HepG2 (cell line): ENCODE measurements at regions not wholly inside any gene's neighbourhood (a gene's known extent, or its start where the extent isn't known, plus 50 kb on each side); places are given as distances from the start of the nearest gene placed in this dataset.
A peak's percentile ranks its signal among the peaks of the same experiment; 100 is the strongest.

Experiments used
- DNMT1 ChIP-seq: sonication (generic); formaldehyde crosslinking; IDR thresholded peaks from 2 replicates; pipeline ENCODE4 v1.5.1; 2020; ENCODE audit warnings: mild to moderate bottlenecking, missing genetic modification reagents
- JUNB ChIP-seq: sonication (generic); formaldehyde crosslinking; IDR thresholded peaks from 2 replicates; pipeline ENCODE4 v1.8.0; 2022; ENCODE audit warnings: missing genetic modification reagents, mild to moderate bottlenecking, borderline replicate concordance
- KAT8 ChIP-seq: IDR thresholded peaks from 2 replicates; pipeline ENCODE4 v1.6.1; 2016; ENCODE audit warnings: missing genetic modification reagents, missing compliant biosample characterization
- LCORL ChIP-seq, 2 experiments: fragments of 450-650 bp in 1 of 2; sonication (generic) in 1 of 2; formaldehyde crosslinking in 1 of 2; IDR thresholded peaks; 2 replicates each; pipeline versions ENCODE4 v1.5.0 to v1.6.1; 2017 to 2020; ENCODE audit warnings: antibody characterized with exemption in 1 of 2, missing genetic modification reagents in 1 of 2
- MAZ ChIP-seq, 2 experiments: sonication (generic) in 1 of 2; formaldehyde crosslinking in 1 of 2; IDR thresholded peaks; 2 replicates each; pipeline versions ENCODE4 v1.5.0 to v1.6.1; 2012 to 2020; ENCODE audit warnings: low read depth in 2 of 2, mild to moderate bottlenecking in 2 of 2, borderline replicate concordance in 1 of 2, improper control_type of control experiment in 1 of 2, low read length in 1 of 2, missing genetic modification reagents in 1 of 2, moderate library complexity in 1 of 2
- MEF2D ChIP-seq: sonication (generic); formaldehyde crosslinking; IDR thresholded peaks from 2 replicates; pipeline ENCODE4 v1.5.1; 2020; ENCODE audit warnings: mild to moderate bottlenecking, missing genetic modification reagents
- STAG1 ChIP-seq: sonication (generic); formaldehyde crosslinking; IDR thresholded peaks from 2 replicates; pipeline ENCODE4 v1.4.0; 2020; ENCODE audit warnings: missing genetic modification reagents
- TAF1 ChIP-seq: sonication (generic); formaldehyde crosslinking; IDR thresholded peaks from 2 replicates; pipeline ENCODE4 v1.4.0; 2020; ENCODE audit warnings: missing genetic modification reagents
- TRAFD1 ChIP-seq: sonication (generic); formaldehyde crosslinking; IDR thresholded peaks from 2 replicates; pipeline ENCODE4 v1.5.1; 2020; ENCODE audit warnings: missing genetic modification reagents, mild to moderate bottlenecking, borderline replicate concordance
- ZNF101 ChIP-seq: sonication (generic); formaldehyde crosslinking; IDR thresholded peaks from 2 replicates; pipeline ENCODE4 v1.4.0; 2020; ENCODE audit warnings: mild to moderate bottlenecking, low read depth, missing genetic modification reagents, borderline replicate concordance
- ZNF138 ChIP-seq: sonication (generic); formaldehyde crosslinking; IDR thresholded peaks from 2 replicates; pipeline ENCODE4 v1.5.0; 2020; ENCODE audit warnings: mild to moderate bottlenecking, low read depth, missing genetic modification reagents
- ZNF292 ChIP-seq: sonication (generic); formaldehyde crosslinking; IDR thresholded peaks from 2 replicates; pipeline ENCODE4 v1.8.1; 2022; ENCODE audit warnings: mild to moderate bottlenecking, low read depth, missing genetic modification reagents, borderline replicate concordance
- ZNF317 ChIP-seq: sonication (generic); formaldehyde crosslinking; IDR thresholded peaks from 2 replicates; pipeline ENCODE4 v1.5.0; 2020; ENCODE audit warnings: mild to moderate bottlenecking, missing genetic modification reagents
- ZNF496 ChIP-seq: sonication (generic); formaldehyde crosslinking; IDR thresholded peaks from 2 replicates; pipeline ENCODE4 v1.8.1; 2023; ENCODE audit warnings: mild to moderate bottlenecking, moderate library complexity, missing genetic modification reagents; ENCODE audit not compliant: insufficient replicate concordance
- ZNF619 ChIP-seq: sonication (generic); formaldehyde crosslinking; IDR thresholded peaks from 2 replicates; pipeline ENCODE4 v1.4.0; 2020; ENCODE audit warnings: mild to moderate bottlenecking, missing genetic modification reagents
- ZNF839 ChIP-seq: sonication (generic); formaldehyde crosslinking; IDR thresholded peaks from 2 replicates; pipeline ENCODE4 v1.4.0; 2020; ENCODE audit warnings: missing genetic modification reagents, mild to moderate bottlenecking, borderline replicate concordance
- ZSCAN25 ChIP-seq: sonication (generic); formaldehyde crosslinking; IDR thresholded peaks from 2 replicates; pipeline ENCODE4 v1.8.0; 2022; ENCODE audit warnings: mild to moderate bottlenecking, missing genetic modification reagents
- TF ChIP-seq, protein P1 (sequence below): sonication (generic); formaldehyde crosslinking; IDR thresholded peaks from 2 replicates; pipeline ENCODE4 v1.4.0; 2020; ENCODE audit warnings: missing genetic modification reagents, borderline replicate concordance
- TF ChIP-seq, protein P2 (sequence below): sonication (generic); formaldehyde crosslinking; IDR thresholded peaks from 2 replicates; pipeline ENCODE4 v1.5.0; 2020; ENCODE audit warnings: missing genetic modification reagents

DNA sequence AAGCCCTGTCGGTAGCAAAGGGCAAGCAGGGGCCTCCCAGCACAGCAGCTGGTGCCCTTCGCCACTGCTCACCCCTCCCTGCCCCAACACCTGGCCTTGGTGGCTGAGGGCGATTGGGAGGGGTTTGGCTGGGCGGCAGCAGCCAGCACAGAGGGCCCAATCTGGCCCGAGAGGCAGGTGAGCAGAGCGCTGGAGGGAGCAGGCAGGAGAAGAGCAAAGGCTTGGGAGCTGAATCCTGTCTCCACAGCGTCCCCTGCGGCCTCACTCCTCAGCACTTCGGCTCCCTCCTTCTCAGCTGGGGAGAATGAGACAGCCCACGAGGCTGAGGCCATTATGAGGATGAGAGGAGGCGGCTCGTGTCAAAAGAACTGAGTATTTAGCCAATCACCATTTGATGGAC is 74.9 kb upstream of the TAF1B start (continued):
- peak; percentile 26; the same call in 1 of the 2 replicates for TF ChIP-seq ZNF619 (CRISPR knock-in tag)
- TF ChIP-seq TAF1 (CRISPR knock-in tag) = no peak
- no peak for TF ChIP-seq ZNF496 (CRISPR knock-in tag)
- TF ChIP-seq JUNB (CRISPR knock-in tag) = no peak
- peak; percentile 70; the same call in 1 of the 2 replicates for TF ChIP-seq ZNF839
- peak; percentile 75; the same call in 1 of the 2 replicates for TF ChIP-seq TRAFD1 (CRISPR knock-in tag)
- TF ChIP-seq ZSCAN25 = peak; percentile 15; the same call in 1 of the 2 replicates
- TF ChIP-seq ZNF292 (CRISPR knock-in tag) = peak; percentile 66; the same call in 1 of the 2 replicates
- TF ChIP-seq, protein P1, sequence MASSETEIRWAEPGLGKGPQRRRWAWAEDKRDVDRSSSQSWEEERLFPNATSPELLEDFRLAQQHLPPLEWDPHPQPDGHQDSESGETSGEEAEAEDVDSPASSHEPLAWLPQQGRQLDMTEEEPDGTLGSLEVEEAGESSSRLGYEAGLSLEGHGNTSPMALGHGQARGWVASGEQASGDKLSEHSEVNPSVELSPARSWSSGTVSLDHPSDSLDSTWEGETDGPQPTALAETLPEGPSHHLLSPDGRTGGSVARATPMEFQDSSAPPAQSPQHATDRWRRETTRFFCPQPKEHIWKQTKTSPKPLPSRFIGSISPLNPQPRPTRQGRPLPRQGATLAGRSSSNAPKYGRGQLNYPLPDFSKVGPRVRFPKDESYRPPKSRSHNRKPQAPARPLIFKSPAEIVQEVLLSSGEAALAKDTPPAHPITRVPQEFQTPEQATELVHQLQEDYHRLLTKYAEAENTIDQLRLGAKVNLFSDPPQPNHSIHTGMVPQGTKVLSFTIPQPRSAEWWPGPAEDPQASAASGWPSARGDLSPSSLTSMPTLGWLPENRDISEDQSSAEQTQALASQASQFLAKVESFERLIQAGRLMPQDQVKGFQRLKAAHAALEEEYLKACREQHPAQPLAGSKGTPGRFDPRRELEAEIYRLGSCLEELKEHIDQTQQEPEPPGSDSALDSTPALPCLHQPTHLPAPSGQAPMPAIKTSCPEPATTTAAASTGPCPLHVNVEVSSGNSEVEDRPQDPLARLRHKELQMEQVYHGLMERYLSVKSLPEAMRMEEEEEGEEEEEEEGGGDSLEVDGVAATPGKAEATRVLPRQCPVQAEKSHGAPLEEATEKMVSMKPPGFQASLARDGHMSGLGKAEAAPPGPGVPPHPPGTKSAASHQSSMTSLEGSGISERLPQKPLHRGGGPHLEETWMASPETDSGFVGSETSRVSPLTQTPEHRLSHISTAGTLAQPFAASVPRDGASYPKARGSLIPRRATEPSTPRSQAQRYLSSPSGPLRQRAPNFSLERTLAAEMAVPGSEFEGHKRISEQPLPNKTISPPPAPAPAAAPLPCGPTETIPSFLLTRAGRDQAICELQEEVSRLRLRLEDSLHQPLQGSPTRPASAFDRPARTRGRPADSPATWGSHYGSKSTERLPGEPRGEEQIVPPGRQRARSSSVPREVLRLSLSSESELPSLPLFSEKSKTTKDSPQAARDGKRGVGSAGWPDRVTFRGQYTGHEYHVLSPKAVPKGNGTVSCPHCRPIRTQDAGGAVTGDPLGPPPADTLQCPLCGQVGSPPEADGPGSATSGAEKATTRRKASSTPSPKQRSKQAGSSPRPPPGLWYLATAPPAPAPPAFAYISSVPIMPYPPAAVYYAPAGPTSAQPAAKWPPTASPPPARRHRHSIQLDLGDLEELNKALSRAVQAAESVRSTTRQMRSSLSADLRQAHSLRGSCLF (CRISPR knock-in tag) = no peak
- 0 out of 2 replicates have a peak, but pooled peaks have one; percentile 31 for TF ChIP-seq MAZ (IDR thresholded peaks at IDR 0.05; ENCODE audit: borderline replicate concordance, low read depth, low read length)
- no peak for TF ChIP-seq MAZ (CRISPR knock-in tag; IDR thresholded peaks at IDR 0.05; ENCODE audit: low read depth)
- no peak for TF ChIP-seq KAT8 (CRISPR knock-in tag)
- TF ChIP-seq, protein P2, sequence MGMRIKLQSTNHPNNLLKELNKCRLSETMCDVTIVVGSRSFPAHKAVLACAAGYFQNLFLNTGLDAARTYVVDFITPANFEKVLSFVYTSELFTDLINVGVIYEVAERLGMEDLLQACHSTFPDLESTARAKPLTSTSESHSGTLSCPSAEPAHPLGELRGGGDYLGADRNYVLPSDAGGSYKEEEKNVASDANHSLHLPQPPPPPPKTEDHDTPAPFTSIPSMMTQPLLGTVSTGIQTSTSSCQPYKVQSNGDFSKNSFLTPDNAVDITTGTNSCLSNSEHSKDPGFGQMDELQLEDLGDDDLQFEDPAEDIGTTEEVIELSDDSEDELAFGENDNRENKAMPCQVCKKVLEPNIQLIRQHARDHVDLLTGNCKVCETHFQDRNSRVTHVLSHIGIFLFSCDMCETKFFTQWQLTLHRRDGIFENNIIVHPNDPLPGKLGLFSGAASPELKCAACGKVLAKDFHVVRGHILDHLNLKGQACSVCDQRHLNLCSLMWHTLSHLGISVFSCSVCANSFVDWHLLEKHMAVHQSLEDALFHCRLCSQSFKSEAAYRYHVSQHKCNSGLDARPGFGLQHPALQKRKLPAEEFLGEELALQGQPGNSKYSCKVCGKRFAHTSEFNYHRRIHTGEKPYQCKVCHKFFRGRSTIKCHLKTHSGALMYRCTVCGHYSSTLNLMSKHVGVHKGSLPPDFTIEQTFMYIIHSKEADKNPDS (CRISPR knock-in tag) = 0 out of 2 replicates have a peak, but pooled peaks have one; percentile 37
- TF ChIP-seq MEF2D = peak; percentile 51; the same call in 1 of the 2 replicates
- peak; percentile 83; the same call in 1 of the 2 replicates for TF ChIP-seq DNMT1 (CRISPR knock-in tag)
- no peak for TF ChIP-seq LCORL (IDR thresholded peaks at IDR 0.05)
- TF ChIP-seq LCORL (CRISPR knock-in tag; IDR thresholded peaks at IDR 0.05) = peak; percentile 45
- TF ChIP-seq STAG1 = peak; percentile 75
- no peak for TF ChIP-seq ZNF101
- TF ChIP-seq ZNF317 (CRISPR knock-in tag) = no peak
- no peak for TF ChIP-seq ZNF138 (CRISPR knock-in tag)
